ENCODE measurements at regions not wholly inside any gene's neighbourhood (a gene's known extent, or its start where the extent isn't known, plus 50 kb on each side); places are given as distances from the start of the nearest gene placed in this dataset.

DNA sequence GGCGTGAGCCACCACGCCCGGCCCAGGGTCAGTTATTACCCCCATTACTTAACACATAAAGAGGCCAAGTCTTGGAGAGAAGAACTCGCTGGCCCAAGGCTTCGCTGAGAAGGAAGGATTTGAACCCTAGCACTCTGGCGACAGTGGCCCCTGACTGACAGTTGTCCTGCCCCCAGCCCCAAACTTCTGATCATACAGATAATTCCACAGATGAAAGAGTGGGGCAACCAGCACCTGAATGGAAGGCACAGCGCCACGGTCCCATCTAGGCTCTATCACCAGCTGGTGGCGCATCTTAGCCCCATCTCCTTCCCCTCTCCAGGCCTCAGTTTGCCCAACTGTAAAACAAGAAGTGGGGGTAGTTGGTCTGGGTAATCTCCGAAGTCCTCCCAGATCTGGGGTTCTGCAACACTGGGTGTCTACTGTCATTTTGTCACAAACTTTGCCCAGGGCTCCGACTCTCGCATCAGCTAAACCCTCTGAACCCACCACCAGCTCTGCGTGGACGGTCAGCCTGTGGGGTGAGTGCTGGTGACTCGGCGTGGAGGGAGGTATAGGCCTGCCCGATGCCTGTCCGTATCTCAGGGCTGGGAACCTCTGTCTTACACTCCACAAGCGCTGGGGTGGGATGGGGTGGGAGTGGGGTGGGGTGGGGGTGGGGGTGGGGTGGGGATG lies 209.3 kb downstream of the C9orf50 start:
- no peak for TF ChIP-seq RCOR1 (IDR thresholded peaks at IDR 0.05; ENCODE audit: insufficient replicate concordance, low read length)
- TF ChIP-seq, protein P1, sequence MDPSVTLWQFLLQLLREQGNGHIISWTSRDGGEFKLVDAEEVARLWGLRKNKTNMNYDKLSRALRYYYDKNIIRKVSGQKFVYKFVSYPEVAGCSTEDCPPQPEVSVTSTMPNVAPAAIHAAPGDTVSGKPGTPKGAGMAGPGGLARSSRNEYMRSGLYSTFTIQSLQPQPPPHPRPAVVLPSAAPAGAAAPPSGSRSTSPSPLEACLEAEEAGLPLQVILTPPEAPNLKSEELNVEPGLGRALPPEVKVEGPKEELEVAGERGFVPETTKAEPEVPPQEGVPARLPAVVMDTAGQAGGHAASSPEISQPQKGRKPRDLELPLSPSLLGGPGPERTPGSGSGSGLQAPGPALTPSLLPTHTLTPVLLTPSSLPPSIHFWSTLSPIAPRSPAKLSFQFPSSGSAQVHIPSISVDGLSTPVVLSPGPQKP (IDR thresholded peaks at IDR 0.05; ENCODE audit: borderline replicate concordance, low read depth, low read length), result no peak
- no peak for TF ChIP-seq RAD21 (IDR thresholded peaks at IDR 0.05; ENCODE audit: low read length)
- TF ChIP-seq, protein P2, sequence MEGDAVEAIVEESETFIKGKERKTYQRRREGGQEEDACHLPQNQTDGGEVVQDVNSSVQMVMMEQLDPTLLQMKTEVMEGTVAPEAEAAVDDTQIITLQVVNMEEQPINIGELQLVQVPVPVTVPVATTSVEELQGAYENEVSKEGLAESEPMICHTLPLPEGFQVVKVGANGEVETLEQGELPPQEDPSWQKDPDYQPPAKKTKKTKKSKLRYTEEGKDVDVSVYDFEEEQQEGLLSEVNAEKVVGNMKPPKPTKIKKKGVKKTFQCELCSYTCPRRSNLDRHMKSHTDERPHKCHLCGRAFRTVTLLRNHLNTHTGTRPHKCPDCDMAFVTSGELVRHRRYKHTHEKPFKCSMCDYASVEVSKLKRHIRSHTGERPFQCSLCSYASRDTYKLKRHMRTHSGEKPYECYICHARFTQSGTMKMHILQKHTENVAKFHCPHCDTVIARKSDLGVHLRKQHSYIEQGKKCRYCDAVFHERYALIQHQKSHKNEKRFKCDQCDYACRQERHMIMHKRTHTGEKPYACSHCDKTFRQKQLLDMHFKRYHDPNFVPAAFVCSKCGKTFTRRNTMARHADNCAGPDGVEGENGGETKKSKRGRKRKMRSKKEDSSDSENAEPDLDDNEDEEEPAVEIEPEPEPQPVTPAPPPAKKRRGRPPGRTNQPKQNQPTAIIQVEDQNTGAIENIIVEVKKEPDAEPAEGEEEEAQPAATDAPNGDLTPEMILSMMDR (conservative IDR thresholded peaks at IDR 0.05; ENCODE audit: low read depth, low read length), result no peak
- no peak for TF ChIP-seq POLR2A (IDR thresholded peaks at IDR 0.05; ENCODE audit: low read depth, low read length)
- no peak for TF ChIP-seq CEBPB (IDR thresholded peaks at IDR 0.05; ENCODE audit: low read depth, low read length)
- TF ChIP-seq CHD1 (IDR thresholded peaks at IDR 0.05; ENCODE audit: low read depth, low read length), result no peak
- TF ChIP-seq, protein P3, sequence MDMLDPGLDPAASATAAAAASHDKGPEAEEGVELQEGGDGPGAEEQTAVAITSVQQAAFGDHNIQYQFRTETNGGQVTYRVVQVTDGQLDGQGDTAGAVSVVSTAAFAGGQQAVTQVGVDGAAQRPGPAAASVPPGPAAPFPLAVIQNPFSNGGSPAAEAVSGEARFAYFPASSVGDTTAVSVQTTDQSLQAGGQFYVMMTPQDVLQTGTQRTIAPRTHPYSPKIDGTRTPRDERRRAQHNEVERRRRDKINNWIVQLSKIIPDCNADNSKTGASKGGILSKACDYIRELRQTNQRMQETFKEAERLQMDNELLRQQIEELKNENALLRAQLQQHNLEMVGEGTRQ (IDR thresholded peaks at IDR 0.05; ENCODE audit: low read depth, low read length), result no peak
- no peak for TF ChIP-seq MAZ (IDR thresholded peaks at IDR 0.05; ENCODE audit: borderline replicate concordance, low read depth, low read length)
- TF ChIP-seq BHLHE40 (IDR thresholded peaks at IDR 0.05; ENCODE audit: low read depth, low read length), result no peak
- TF ChIP-seq RFX5 (IDR thresholded peaks at IDR 0.05; ENCODE audit: low read depth, low read length), result no peak
